HG03064 (cell line): ENCODE measurements at regions not wholly inside any gene's neighbourhood (a gene's known extent, or its start where the extent isn't known, plus 50 kb on each side); places are given as distances from the start of the nearest gene placed in this dataset.
"Not testable (repeated sequence)": the region's sequence is repeated elsewhere in the genome, so short reads cannot be mapped to it uniquely, and the experiment has no call there.

Experiments
- ATAC-seq: cut with Tn5 transposase; IDR thresholded peaks from one replicate; pipeline ENCODE4 v1.9.1; 2021; ENCODE audit warnings: low read depth; ENCODE audit not compliant: unreplicated experiment

DNA sequence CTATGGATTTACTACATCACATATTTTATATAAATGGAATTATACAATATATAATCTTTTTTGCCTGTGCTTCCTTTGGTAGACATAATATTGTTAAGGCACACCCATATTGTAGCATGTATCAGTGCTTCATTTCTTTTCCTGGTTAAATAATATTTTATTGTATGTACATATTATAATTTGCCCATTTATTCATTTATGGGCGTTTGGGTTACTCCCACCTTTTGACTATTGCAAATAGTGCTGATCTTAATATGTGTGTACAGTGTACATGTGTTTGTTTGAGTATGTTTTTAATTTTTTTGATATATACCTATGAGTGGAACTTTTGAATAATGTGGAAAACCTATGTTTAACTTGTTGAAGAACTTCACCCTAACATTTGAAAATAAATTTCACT, 804.2 kb downstream of the DHX35 start:
- no peak for ATAC-seq

DNA sequence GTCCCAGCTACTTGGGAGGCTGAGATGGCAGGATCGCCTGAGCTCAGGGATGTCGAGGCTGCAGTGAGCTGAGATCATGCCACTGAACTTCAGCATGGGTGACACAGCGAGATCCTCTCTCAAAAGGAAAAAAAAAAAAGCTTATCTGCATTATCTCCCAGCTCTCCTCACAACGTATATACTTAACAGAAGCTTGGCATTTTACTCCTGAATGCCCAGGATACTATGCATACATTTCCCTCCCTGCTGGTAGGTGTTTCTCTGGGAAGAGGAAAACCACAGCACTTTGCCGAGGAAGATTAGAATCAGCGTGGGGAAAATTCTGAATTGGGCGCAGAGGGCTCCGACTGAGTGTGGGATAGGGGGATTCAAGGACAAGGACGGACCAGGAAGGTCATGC, 800.6 kb downstream of the DHX35 start:
- ATAC-seq, result no peak

DNA sequence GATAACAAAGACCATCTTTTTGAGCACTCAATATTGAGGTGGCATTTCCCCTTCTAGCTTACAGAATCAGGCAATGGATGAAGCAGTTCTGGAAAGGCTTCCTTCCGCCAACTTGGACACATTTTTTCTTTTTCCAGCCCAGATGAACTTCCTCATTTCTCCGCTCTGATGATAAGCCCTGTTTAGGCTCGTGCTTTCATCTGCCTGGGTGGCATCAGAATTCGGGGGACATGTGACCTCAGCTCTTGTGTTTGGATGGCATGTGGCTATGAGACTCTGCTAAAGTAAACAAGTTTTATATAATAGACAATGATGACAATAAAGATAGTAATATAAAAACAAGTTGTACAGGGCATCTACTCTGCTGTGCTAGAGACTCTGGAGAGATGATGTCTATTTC, 796.7 kb downstream of the DHX35 start:
- no peak for ATAC-seq

DNA sequence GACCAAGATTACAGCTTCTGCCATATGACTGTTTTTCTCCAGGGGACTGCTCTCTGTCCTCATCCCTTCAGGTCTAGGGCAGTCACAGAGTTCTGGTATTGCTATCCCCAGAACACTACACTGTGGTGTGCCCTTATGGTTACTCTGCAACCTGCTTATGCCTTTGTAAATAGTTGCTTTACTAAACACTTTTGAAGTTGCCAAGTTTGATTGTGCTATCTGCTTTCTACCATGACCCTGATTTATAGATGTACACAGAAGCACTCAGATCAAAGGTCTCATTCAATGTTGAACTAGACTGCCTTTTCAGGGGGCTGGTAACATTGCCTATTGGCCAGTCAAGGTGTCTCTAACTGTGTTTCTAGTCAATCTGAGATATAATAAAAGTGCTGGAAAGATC, 794.7 kb downstream of the DHX35 start:
- ATAC-seq, result no peak

DNA sequence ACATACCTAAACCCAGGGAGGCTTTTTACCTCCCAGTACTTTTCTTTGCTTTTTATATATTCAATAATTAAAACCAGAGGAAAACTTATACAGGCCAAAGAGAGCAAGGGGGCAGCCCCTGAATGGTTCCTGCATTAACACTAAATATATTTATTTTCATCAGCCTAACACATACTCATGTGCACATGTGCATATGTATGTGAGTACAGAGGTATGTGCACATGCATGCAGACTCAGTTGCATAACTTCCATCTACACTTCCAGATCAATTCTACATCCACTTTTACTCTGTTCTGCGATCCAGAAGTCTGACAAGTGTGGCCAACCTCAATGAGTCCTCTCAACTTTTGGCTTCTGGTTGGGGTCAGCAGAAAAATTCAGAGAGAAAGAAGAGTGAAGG, 794.2 kb downstream of the DHX35 start:
- ATAC-seq, result no peak

DNA sequence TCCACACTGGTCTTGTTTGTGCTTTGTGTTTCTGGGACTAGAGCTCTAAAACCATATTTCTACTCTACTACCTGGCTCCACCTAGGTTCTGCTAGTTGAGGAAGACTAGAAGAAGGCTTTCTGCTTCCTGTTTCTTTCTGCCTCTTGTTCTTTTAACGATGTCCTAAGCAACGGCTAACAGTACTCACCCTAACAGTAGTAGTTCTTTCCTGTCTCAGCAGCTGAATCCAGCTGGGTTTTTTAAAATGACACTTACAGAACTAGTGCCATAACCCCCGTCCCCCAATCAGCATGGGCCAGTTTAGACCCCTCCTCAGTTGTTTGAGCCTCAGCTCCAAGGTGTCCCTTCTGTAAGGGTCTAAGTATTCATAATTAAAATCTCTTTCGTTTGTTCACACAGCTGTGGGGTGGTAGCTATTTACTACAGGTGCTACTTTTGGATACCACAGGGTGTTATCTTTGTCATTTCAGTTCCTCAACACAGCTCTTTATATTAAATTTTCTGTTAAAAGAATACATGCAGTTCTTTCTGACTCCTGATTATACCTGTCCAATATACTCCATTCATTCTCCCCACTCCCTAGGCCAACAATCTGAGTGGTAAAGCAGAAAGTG, 790.2 kb downstream of the DHX35 start:
- ATAC-seq, result no peak

DNA sequence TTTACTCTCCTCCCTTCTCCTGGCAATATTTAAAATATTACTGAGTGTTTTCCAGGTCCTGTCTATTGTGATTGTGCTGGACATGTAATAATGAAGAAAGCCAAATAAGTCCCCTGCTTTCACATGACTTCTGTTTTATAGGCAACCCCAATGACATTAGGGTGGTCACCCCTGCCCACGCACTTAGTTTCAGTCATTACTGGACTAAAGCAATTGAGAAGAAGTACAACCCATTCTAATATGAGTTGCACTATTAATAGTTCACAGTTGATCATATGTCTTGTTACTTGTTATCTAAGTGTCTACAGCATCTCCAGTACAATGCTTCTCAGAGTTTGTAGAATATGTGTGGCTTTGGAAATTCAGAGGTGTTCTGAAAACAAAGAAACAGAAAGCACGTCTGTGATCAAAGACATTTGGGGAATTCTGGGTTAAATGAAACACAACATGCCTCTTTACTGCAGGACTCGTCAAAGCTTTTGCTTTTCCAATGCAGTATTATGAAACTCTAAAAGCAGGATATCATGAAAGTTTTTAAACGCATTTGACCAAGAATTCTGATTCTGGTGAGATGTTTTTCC, 789.5 kb downstream of the DHX35 start:
- ATAC-seq, result no peak

DNA sequence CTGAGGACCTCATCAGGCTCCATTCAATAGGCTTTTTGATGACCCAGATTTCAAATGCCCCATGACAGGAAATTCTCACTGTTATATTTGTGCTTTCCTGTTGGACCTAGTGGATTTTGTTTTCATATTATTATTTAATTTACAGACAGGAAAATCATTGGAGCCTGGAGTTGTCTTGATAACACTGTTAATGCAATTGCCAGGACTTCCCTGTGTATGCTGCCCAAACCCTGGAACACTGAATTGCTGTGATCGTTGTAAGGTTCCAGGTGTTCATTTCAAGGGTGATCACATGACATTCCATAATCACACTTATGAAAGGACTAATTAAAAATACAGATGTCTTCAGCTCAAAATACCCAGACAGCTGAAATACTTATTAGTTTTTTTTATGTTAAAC, 783.2 kb downstream of the DHX35 start:
- ATAC-seq, result no peak

DNA sequence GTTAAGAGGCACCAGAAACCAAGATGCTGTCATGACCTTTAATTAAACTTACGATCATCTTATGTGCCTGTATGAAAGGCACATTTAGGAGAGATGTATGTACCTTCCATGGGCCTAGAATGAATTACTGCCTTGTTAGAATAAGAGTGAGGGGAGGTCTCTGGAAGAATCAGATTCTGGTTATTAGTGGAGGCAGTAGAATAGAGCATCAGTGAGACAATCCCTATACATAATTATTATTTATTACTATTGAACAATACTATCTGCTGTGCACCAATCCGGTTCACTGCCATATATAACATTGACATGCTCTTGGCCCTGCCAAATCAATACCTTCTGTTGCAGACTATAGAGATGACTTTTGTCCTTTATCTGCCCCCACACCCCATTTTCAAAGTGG, 776.5 kb downstream of the DHX35 start:
- no peak for ATAC-seq

DNA sequence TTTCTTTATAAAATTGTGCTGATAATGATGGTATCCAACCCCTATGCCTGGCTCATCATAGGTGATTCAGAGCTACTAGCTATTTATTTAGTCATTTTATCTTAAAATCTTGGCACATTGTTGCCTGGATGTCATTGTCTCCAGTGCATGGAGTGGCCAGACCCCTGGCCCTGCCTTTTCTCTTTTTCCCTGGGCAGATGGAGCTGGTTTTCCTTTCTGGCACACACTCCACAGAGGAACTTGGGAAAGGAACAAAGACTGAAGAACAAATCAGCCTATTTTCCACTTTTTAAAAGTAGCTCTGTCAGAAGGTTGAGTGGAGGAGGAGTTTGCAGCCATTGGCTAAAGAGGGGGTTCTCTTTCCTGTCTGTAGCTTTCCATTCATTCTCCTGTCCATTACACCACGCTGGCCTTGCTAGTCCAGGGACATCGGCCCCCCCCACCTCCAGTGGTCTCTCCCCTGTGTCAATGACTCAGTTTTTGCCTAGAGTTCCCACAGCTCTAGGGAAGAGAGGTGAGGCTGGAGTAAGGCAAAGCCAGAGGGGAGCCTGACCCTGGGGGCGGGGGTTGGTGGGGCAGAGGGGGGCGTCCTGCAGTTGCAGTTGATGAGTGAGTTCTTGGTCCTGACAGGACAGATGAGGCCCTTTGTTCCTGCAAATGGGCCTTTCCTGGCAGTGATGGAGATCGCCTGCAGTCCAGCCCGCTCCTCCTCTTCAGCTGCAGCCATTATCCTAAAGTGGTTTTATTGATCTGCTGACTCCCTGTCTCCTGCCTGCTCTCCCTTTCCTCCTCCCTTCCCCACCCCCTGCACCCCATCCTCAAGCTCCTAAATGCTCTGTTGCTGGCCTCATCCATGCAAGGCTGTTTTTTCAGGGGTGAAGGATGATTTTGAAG, 774.5 kb downstream of the DHX35 start:
- no peak for ATAC-seq

DNA sequence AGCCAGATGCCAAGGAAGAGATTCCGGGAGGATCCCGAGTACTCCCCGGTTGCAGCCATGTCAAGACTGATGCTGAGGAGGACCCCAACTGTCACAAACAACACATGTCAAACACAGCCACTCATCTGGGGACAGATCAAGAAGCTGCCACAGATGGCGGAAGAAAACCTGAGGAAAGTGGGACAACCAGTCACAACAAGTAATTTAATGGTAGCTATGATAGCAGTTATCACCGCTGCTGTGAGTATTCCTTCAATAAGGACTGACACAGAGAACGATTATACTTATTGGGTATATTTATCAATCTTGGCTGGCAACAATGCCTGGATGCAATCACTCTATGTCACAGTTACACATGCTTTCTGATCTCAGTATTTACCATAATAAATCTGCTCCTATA, 763.4 kb downstream of the DHX35 start:
- not testable (repeated sequence) for ATAC-seq

DNA sequence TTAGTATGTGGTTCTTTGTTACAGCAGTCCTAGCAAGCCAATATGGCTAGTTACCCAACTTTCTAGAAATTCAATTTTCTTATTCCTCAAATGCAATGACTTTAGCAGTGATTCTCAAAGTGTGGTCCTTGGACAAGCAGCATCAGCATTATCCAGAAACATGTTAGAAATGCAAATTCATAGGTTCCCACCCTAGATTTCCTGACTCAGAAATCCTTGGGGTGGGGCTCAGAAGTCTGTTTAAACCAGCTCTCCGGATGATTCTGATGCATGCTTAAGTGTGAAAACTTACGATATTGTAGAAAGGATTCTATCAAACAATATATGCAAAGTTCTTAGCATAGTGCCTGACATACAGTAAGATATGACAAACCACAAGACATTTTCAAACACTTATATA, 757.1 kb downstream of the DHX35 start:
- ATAC-seq, result no peak

DNA sequence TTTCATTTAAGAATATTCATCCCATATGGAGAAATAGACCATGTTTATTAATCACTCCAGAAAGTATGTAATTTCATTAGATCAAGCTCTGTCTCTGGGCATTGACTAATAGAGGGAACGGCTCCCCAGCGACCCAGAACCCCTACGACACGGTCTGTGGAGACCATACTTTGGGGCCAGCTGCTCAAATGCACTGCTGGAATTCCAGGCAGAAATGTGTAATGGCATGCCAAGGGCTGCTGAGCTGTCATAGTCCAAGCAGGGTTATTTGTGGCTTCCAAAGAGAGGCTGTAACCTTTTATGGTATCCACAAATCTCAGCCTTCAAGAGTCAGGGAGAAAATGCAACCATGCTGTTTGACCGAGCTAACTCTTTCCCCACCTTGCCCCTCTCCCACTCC, 755.8 kb downstream of the DHX35 start:
- ATAC-seq, result no peak

DNA sequence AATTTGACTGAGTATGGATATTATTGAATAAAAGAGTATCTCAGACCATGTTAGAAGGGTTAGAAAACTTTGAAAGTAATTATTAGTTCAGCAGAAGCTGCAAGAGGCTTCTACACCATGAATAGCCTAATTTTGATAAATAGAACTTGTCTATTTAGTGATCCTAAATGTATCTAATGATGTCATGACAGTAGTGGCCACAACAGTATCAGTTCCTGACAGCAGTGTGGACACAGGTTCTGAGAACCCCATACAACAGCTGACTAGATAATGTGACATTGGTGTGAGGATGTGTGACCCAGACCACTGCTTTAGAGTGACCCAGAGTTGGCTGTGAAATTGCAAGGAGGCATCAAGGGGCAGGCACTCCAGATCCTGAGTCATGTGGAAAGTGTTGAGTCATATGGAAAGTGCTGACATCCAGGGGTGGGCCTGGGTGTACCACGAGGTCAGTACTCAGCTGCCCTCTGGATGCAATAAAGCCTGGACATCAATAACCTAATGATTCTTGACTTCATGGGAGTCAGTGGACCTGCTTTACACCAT, 754.7 kb downstream of the DHX35 start:
- ATAC-seq, result no peak

DNA sequence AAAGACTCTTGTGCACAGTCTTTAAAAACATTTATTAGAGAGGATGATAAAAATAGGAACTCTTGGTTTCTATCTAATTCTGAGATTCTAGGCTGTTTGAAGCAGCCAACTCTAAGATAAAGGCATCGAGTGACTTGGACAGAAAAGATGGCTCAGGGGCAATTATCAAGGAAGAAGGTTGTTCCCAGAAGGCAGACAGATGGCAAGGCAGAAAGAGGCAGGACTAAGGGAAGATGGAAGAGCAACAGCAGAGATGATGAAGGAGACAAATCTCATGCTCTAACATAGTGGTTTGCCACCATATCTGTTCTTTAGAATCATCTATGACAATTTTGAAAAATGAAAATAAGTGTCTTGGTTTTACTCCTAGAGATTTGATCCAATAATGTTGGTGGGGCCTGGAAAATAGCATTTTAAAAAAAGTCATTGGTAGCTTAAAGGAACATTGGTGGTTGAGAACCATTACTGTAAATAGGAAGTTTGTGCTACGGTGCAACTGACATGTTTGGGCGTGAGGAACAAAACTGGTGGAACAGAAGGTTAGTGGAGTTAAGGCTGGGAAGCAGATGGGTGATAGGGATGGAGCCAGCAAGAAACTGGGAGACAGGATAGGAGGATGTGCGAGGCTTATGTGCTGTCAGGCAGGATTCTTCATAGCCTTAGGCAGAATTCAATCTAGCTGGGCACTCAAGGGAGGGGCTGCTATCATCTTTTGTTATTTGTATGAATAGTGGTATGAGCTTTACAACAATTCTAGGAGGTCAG, 751.1 kb downstream of the DHX35 start:
- ATAC-seq, result no peak

DNA sequence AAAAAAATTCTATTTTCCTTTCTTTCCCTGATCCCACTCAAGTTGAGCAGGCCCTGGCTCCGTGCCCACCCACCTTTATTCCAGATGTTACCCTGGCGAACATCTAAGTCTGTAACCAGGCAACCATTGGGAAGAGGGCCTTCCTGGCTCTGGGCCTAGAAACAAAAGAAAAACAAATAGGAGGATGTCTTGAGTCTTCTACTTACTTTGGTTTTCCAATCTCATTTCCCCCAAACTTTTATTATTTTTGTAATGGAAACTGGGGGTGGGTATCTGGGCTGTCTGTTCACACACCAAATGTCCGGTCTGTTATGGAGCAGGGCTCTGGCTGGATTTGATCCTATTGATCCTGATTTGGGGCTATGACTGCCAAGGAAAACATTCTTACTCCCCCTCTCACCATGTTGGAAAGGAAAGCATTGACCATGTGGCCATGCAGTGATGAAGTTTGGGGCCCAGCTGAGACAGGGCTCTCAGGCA, 744.1 kb downstream of the DHX35 start:
- no peak for ATAC-seq

DNA sequence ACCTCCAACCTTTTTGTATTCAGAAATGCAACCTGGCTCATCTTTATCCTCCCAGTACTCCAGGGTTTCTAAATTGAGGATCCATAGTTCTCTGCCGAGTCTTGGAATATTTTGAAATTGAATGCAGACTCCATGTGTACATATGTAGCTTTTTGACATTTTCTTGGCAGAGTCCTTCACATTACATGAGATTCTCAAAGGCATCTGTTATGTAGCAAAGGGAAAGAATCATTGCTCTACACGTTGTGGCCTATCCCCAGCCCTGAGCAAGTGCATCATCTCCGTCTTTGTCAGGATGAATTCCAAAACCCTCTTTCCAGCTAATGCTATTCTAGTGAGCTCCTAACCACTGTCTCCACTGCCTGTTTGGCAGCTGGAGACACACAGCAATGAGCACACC, 742.9 kb downstream of the DHX35 start:
- ATAC-seq, result no peak

DNA sequence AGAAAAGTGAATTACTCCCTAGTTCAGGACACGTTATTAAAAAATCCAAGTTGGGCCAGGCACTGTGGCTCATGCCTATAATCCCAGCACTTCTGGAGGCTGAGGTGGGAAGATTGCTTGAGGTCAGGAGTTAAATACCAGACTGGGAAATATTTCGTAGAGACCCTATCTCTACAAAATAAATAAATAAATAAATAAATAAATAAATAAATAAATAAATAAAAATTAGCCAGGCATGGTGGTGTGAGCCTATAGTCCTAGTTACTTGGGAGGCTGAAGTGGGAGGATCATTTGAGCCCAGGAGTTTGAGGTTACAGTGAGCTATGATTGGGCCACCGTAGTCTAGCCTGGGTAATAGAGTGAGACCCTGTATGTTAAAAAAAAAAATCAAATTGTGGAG, 741.2 kb downstream of the DHX35 start:
- ATAC-seq, result not testable (repeated sequence)

DNA sequence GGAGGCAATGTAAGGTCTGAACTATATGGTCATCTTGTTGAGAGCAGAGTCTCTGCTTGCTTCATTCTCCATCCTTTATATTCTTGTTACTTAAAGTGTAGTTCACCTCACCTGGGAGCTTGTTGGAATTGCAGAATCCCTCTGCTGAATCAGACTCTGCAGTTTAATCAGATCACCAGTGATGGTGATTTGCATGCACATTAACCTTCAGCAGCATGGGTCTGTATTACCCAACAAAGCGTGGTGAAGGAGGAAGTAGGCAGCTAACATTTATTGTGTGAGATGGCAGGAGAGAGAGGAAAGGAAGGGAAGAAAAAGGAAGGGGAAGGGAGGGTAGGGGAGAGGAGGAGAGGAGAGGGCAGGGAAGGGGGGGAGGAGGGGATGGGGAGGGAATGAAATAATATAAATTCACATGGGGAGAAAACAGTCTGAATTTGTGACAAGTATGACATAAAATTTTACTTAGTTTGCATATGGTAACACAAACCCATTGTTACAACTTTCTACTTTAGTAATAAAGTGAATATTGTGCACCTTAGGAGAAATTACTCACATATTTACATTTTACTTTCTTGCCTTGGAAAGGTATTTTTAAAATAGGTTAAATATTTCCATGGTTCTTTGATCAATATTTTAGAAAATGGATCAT, 740.7 kb downstream of the DHX35 start:
- ATAC-seq, result no peak

DNA sequence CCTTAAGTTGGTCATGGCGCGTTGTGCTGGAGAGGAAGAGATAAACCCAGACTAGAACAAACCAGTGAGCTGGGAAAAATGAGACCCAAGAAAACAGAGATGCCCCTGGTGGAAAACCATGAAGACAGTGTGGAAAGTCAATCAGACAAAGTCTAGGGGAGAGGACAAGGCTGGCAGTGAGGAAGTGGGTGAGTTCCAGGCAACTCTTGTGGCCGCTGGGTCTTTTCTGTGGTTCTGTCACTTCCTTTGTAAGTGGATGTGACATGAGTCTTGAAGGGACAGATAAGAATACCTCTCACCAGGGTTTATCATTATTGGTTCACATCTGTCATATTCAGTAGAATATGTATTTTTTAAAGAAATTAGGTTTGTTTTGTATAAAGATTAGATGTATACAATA, 738.4 kb downstream of the DHX35 start:
- ATAC-seq, result no peak
